ENCODE measurements at regions not wholly inside any gene's neighbourhood (a gene's known extent, or its start where the extent isn't known, plus 50 kb on each side); places are given as distances from the start of the nearest gene placed in this dataset.

DNA sequence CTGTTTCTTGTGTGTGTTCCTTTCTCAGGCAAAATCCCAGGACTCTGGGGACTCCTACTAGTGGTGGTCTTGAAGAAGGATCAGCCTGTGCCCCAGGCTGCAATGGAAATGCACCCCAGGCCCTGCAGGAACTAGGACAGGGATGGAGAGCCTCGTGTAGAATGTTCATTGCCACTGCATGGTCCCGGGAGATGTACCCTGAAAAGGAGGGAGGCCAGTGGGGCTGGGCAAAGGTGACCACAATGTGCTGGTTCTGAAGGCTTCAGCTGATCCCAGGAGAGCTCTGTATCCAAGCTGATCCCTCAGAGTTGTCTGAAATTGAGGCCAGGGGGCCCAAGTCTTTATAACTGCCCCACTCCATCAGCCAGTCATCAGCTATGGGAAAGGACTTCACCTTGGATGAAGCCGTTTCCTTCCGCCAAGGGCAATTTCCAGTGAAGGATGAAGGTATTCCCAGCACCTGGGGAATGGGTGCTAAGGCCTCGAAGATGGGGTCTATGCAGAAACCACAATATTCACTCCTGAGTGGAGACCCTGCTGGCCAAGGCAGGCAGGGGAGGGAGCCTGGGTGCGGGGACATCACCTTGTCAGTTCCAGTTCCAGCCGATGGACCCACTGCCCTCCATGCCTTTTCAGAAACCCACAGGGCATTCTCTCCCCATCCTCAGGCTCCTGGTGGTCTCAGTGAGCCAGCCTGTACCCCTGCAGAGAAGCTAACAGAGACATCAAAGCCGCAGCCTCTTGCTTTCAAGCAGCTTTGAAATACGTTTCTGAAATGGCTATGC is 59.9 kb upstream of the CDH5 start:
- no peaks in the 10 kb centered on the region for H3K4me1 ChIP-seq
- no peaks in the 10 kb centered on the region for H3K36me3 ChIP-seq
- intact Hi-C loops (cut with DNase I) = no loop called here
- peaks cover 0 to 14% (median 0%) of the 10 kb centered on the region in 7 donors for H3K27me3 ChIP-seq
- peaks cover 0 to 7% (median 0%) of the 10 kb centered on the region in 11 donors for H3K9me3 ChIP-seq
- no peak overlapping the region for H3K27ac ChIP-seq
- TF ChIP-seq, protein P1, sequence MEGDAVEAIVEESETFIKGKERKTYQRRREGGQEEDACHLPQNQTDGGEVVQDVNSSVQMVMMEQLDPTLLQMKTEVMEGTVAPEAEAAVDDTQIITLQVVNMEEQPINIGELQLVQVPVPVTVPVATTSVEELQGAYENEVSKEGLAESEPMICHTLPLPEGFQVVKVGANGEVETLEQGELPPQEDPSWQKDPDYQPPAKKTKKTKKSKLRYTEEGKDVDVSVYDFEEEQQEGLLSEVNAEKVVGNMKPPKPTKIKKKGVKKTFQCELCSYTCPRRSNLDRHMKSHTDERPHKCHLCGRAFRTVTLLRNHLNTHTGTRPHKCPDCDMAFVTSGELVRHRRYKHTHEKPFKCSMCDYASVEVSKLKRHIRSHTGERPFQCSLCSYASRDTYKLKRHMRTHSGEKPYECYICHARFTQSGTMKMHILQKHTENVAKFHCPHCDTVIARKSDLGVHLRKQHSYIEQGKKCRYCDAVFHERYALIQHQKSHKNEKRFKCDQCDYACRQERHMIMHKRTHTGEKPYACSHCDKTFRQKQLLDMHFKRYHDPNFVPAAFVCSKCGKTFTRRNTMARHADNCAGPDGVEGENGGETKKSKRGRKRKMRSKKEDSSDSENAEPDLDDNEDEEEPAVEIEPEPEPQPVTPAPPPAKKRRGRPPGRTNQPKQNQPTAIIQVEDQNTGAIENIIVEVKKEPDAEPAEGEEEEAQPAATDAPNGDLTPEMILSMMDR (IDR thresholded peaks at IDR 0.05) = no peak
- ATAC-seq (no peak), DNase-seq (no peak)
- 79 to 91% methylated on average over 9 of the region's 9 CpGs for WGBS, 2 donors
- no peak overlapping the region for H3K4me3 ChIP-seq

- ATAC-seq (no peak), DNase-seq (no peak)
- Histone ChIP-seq H3K4me3 (no peak overlapping the region), H3K9me3 (peaks cover 0 to 7% (median 0%) of the 10 kb centered on the region in 11 donors), H3K27me3 (peaks cover 0 to 14% (median 0%) of the 10 kb centered on the region in 7 donors), H3K4me1 (no peaks in the 10 kb centered on the region), H3K36me3 (no peaks in the 10 kb centered on the region), H3K27ac (no peak overlapping the region)
- intact Hi-C loops (cut with DNase I) = no loop called here
- TF ChIP-seq, protein P1 (IDR thresholded peaks at IDR 0.05) = no peak
- WGBS, 2 donors = 88% methylated on average over 3 of the region's 3 CpGs
These were observed 61.5 kb upstream of the CDH5 start for GRCh38 chr16:66304961-66305360.

GRCh38 chr16:66304151-66304550 is 62.3 kb upstream of the CDH5 start:
- Histone ChIP-seq H3K4me3 (no peak overlapping the region), H3K27ac (no peak overlapping the region), H3K36me3 (no peaks in the 10 kb centered on the region), H3K9me3 (peaks cover 0 to 7% (median 0%) of the 10 kb centered on the region in 11 donors), H3K27me3 (peaks cover 0 to 14% (median 0%) of the 10 kb centered on the region in 7 donors), H3K4me1 (no peaks in the 10 kb centered on the region)
- DNase-seq (no peak), ATAC-seq (no peak)
- 38 to 41% methylated on average over 7 of the region's 7 CpGs for WGBS, 2 donors
- TF ChIP-seq, protein P1 (IDR thresholded peaks at IDR 0.05) = no peak
- intact Hi-C loops (cut with DNase I) = no loop called here

DNA sequence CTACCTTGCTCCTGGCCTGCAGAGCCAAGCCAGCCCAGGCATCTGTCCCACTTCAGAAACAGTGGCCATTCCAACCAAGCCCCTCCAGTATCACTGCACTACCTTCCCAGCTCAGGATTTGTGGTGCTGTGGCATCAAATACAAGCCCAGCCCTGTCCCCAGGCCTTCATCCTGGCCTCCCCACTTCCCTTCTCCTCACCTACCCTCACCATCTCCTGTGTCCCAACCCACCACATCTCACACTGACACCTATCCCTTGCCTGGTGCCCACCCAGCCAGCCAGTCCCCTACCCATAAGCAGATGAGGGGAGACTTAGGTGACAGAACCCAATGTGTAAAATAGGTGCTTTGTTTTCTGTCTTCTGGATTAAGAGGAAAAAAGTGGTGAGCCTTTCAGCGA is 66.0 kb upstream of the CDH5 start:
- TF ChIP-seq, protein P1 (IDR thresholded peaks at IDR 0.05) = no peak
- intact Hi-C loops (cut with DNase I) = no loop called here
- H3K27me3 ChIP-seq = peaks cover 0 to 11% (median 0%) of the 10 kb centered on the region in 7 donors
- ATAC-seq (no peak), DNase-seq (no peak)
- 54 to 92% methylated on average over 1 of the region's 1 CpG for WGBS, 2 donors
- peaks cover 0 to 11% (median 0%) of the 10 kb centered on the region in 11 donors for H3K9me3 ChIP-seq
- H3K4me1 ChIP-seq = no peaks in the 10 kb centered on the region
- no peaks in the 10 kb centered on the region for H3K36me3 ChIP-seq
- H3K4me3 ChIP-seq = no peak overlapping the region
- no peak overlapping the region for H3K27ac ChIP-seq
